OCI-LY3 (cell line): ENCODE measurements at regions not wholly inside any gene's neighbourhood (a gene's known extent, or its start where the extent isn't known, plus 50 kb on each side); places are given as distances from the start of the nearest gene placed in this dataset.

Source experiments
- CTCF ChIP-seq: fragments of 200-600, 300-600 bp; sonication (generic); IDR thresholded peaks from 2 replicates; pipeline ENCODE4 v1.5.1; 2014; ENCODE audit warnings: antibody characterized with exemption, low read length, low read depth
- EZH2phosphoT487 ChIP-seq: fragments of 200-600 bp; shearing (Covaris generic); IDR thresholded peaks from 2 replicates; pipeline ENCODE4 v1.6.1; 2018; ENCODE audit warnings: antibody characterized with exemption, mixed run types, low read depth

- TF ChIP-seq CTCF (no peak), EZH2phosphoT487 (no peak)
Measured at GRCh38 chr14:105927096-105928060, 401.0 kb downstream of the TMEM121 start.
